Smooth muscle cell (in vitro differentiated cells): ENCODE measurements at regions not wholly inside any gene's neighbourhood (a gene's known extent, or its start where the extent isn't known, plus 50 kb on each side); places are given as distances from the start of the nearest gene placed in this dataset.
A peak's percentile ranks its signal among the peaks of the same experiment; 100 is the strongest.

ENCODE experiments used
- DNase-seq: peaks from one replicate; lab custom pipeline; 2025; ENCODE audit not compliant: unreplicated experiment; lab: John Stamatoyannopoulos, UW
- H2AFZ ChIP-seq: fragments of 200-600 bp; sonication (generic); 2 replicates; pipeline ENCODE4 v1.6.0; 2016; ENCODE audit warnings: antibody characterized with exemption, low read depth, mild to moderate bottlenecking
- H3F3A ChIP-seq: fragments of 200-600 bp; sonication (generic); 2 replicates; pipeline ENCODE4 v1.6.0; 2017; ENCODE audit warnings: antibody characterized with exemption, low read depth
- H3K27ac ChIP-seq: fragments of 200-600 bp; sonication (generic); 2 replicates; pipeline ENCODE4 v1.5.1; 2016; ENCODE audit warnings: low read depth, mild to moderate bottlenecking
- H3K27me3 ChIP-seq: fragments of 200-600 bp; sonication (generic); 2 replicates; pipeline ENCODE4 v1.6.1; 2016; ENCODE audit warnings: low read depth, mild to moderate bottlenecking
- H3K36me3 ChIP-seq: fragments of 200-600 bp; sonication (generic); 2 replicates; pipeline ENCODE4 v1.5.1; 2016; ENCODE audit warnings: low read depth
- H3K4me1 ChIP-seq: fragments of 200-600 bp; sonication (generic); 2 replicates; pipeline ENCODE4 v1.5.1; 2016; ENCODE audit warnings: low read depth
- H3K4me2 ChIP-seq: fragments of 200-600 bp; sonication (generic); 2 replicates; pipeline ENCODE4 v1.6.0; 2016; ENCODE audit warnings: mild to moderate bottlenecking
- H3K4me3 ChIP-seq: fragments of 200-600 bp; sonication (generic); 2 replicates; pipeline ENCODE4 v1.5.1; 2016; ENCODE audit warnings: mild to moderate bottlenecking
- H3K79me2 ChIP-seq: fragments of 200-600 bp; sonication (generic); 2 replicates; pipeline ENCODE4 v1.6.0; 2016; ENCODE audit warnings: low read depth, mild to moderate bottlenecking
- H3K9ac ChIP-seq: fragments of 200-600 bp; sonication (generic); 2 replicates; pipeline ENCODE4 v1.6.0; 2016; ENCODE audit warnings: low read depth
- H3K9me3 ChIP-seq: fragments of 200-600 bp; sonication (generic); replicated peaks from 2 replicates; pipeline ENCODE4 v1.5.1; 2016; ENCODE audit warnings: low read depth
- H4K20me1 ChIP-seq: fragments of 200-600 bp; sonication (generic); 2 replicates; pipeline ENCODE4 v1.6.0; 2016; ENCODE audit warnings: low read depth
- CTCF ChIP-seq: fragments of 200-600 bp; sonication (generic); IDR thresholded peaks from 2 replicates; pipeline ENCODE4 v1.5.1; 2017; ENCODE audit warnings: borderline replicate concordance, mild to moderate bottlenecking, antibody characterized with exemption; ENCODE audit not compliant: insufficient read depth, poor library complexity, severe bottlenecking
- whole genome bisulfite sequencing: methylation state at CpG from one replicate; pipeline ENCODE4 v1.1.7; 2016; ENCODE audit warnings: low lambda C conversion rate; 5-methylcytosine and 5-hydroxymethylcytosine counted together

DNA sequence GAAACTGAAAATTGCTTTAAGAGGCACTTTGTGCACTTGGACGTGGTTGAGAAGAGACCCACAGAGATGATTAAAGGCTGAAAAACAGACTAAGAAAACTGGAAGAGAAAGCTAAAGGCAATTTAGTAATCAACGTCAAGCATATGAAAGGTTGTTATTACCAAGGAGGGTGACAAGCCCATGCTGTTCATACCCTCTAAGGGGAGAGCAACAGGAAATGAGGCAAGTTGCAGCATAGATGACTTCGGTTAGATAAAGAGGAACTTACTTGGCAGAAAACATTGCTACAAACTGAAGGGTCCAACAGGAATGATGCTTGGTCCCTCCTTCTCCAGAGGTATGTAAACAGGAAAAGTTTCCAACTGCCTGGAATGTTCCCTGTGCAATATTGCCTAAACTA, 107.8 kb downstream of the DUSP6 start:
- no peaks in the 10 kb centered on the region for H3K27me3 ChIP-seq
- no peak overlapping the region for H3K4me3 ChIP-seq
- WGBS = 34% methylated on average over 3 of the region's 3 CpGs
- H4K20me1 ChIP-seq = no peaks in the 10 kb centered on the region
- no peaks in the 10 kb centered on the region for H3K9me3 ChIP-seq
- TF ChIP-seq CTCF = no peak
- peak overlapping the region; percentile 45 for H3K27ac ChIP-seq
- H3F3A ChIP-seq = peaks cover 8% of the 10 kb centered on the region
- H3K4me1 ChIP-seq = peaks cover 17% of the 10 kb centered on the region
- no peaks in the 10 kb centered on the region for H3K36me3 ChIP-seq
- H3K4me2 ChIP-seq = peak overlapping the region; percentile 46
- H3K79me2 ChIP-seq = no peaks in the 10 kb centered on the region
- H3K9ac ChIP-seq = no peak overlapping the region
- no peak for DNase-seq
- peak overlapping the region; percentile 4 for H2AFZ ChIP-seq

- no peaks in the 10 kb centered on the region for H3K79me2 ChIP-seq
- WGBS = 82% methylated on average over 1 of the region's 1 CpG
Measured at GRCh38 chr12:89243771-89244170, 108.5 kb downstream of the DUSP6 start.

GRCh38 chr12:89239534-89239933, 112.8 kb downstream of the DUSP6 start:
- 78% methylated on average over 2 of the region's 2 CpGs for WGBS
- Histone ChIP-seq H3K9ac (no peak overlapping the region), H2AFZ (no peak overlapping the region), H3K9me3 (no peaks in the 10 kb centered on the region), H3K27ac (no peak overlapping the region), H3F3A (no peaks in the 10 kb centered on the region), H4K20me1 (no peaks in the 10 kb centered on the region), H3K4me3 (no peak overlapping the region), H3K27me3 (no peaks in the 10 kb centered on the region), H3K4me1 (no peaks in the 10 kb centered on the region), H3K79me2 (no peaks in the 10 kb centered on the region), H3K36me3 (no peaks in the 10 kb centered on the region), H3K4me2 (no peak overlapping the region)
- no peak for DNase-seq
- no peak for TF ChIP-seq CTCF

More at GRCh38 chr12:89243771-89244170, 108.5 kb downstream of the DUSP6 start:
- TF ChIP-seq CTCF = no peak
- Histone ChIP-seq H3K27ac (peak overlapping the region; percentile 45), H3K4me1 (peaks cover 17% of the 10 kb centered on the region), H3K27me3 (no peaks in the 10 kb centered on the region), H3K36me3 (no peaks in the 10 kb centered on the region), H2AFZ (no peak overlapping the region), H3K9ac (no peak overlapping the region), H4K20me1 (no peaks in the 10 kb centered on the region), H3K4me3 (no peak overlapping the region), H3F3A (peaks cover 8% of the 10 kb centered on the region), H3K9me3 (no peaks in the 10 kb centered on the region), H3K4me2 (no peak overlapping the region)
- DNase-seq = no peak

GRCh38 chr12:89238593-89238992, 113.7 kb downstream of the DUSP6 start:
- H4K20me1 ChIP-seq = no peaks in the 10 kb centered on the region
- no peak overlapping the region for H2AFZ ChIP-seq
- no peaks in the 10 kb centered on the region for H3K9me3 ChIP-seq
- no peaks in the 10 kb centered on the region for H3F3A ChIP-seq
- no peaks in the 10 kb centered on the region for H3K27me3 ChIP-seq
- H3K4me1 ChIP-seq = no peaks in the 10 kb centered on the region
- TF ChIP-seq CTCF = no peak
- H3K4me3 ChIP-seq = no peak overlapping the region
- H3K9ac ChIP-seq = no peak overlapping the region
- no peak overlapping the region for H3K4me2 ChIP-seq
- no peaks in the 10 kb centered on the region for H3K79me2 ChIP-seq
- H3K27ac ChIP-seq = no peak overlapping the region
- DNase-seq = no peak
- no peaks in the 10 kb centered on the region for H3K36me3 ChIP-seq
- 94% methylated on average over 2 of the region's 2 CpGs for WGBS
